Skeletal muscle tissue (tissue), 3 donors: ENCODE measurements at regions not wholly inside any gene's neighbourhood (a gene's known extent, or its start where the extent isn't known, plus 50 kb on each side); places are given as distances from the start of the nearest gene placed in this dataset.

ENCODE experiments used
- H3K27ac ChIP-seq: one replicate; pipeline ENCODE4 v1.7.0; 2013; ENCODE audit warnings: mild to moderate bottlenecking, low read depth, low read length, inconsistent platforms
- H3K27me3 ChIP-seq, 3 donors: one replicate each; pipeline ENCODE4 v1.7.0; 2013; ENCODE audit warnings: low read length in 3 of 3; ENCODE audit not compliant: control insufficient read depth in 3 of 3, insufficient read depth in 3 of 3
- H3K36me3 ChIP-seq, 3 donors: one replicate each; pipeline ENCODE4 v1.7.0; 2013; ENCODE audit warnings: low read length in 3 of 3; ENCODE audit not compliant: control insufficient read depth in 3 of 3, insufficient read depth in 3 of 3
- H3K4me1 ChIP-seq, 3 donors: one replicate each; pipeline ENCODE4 v1.7.0; 2013; ENCODE audit warnings: low read length in 3 of 3, mild to moderate bottlenecking in 3 of 3; ENCODE audit not compliant: control insufficient read depth in 3 of 3, insufficient read depth in 3 of 3
- H3K4me3 ChIP-seq, 3 donors: one replicate each; pipeline ENCODE4 v1.7.0; 2013; ENCODE audit warnings: low read length in 3 of 3
- H3K9ac ChIP-seq, 3 donors: one replicate each; pipeline ENCODE4 v1.7.0; 2013; ENCODE audit warnings: low read length in 3 of 3, mild to moderate bottlenecking in 3 of 3, moderate library complexity in 2 of 3, low read depth in 1 of 3
- H3K9me3 ChIP-seq, 3 donors: one replicate each; pipeline ENCODE4 v1.7.0; 2013; ENCODE audit warnings: low read length in 3 of 3; ENCODE audit not compliant: control insufficient read depth in 3 of 3
- donor health status: Osteomylitis.

- H3K27ac ChIP-seq = no peak overlapping the region
- peaks cover 0 to 2% (median 0%) of the 10 kb centered on the region in 3 donors for H3K4me1 ChIP-seq
- H3K9me3 ChIP-seq = no peaks in the 10 kb centered on the region
- no peak overlapping the region for H3K4me3 ChIP-seq
- no peaks in the 10 kb centered on the region for H3K36me3 ChIP-seq
- no peaks in the 10 kb centered on the region for H3K27me3 ChIP-seq
- no peak overlapping the region for H3K9ac ChIP-seq
Measured at GRCh38 chr4:24405341-24405740, 179.0 kb downstream of the DHX15 start.

GRCh38 chr4:24404281-24404680 is 180.1 kb downstream of the DHX15 start:
- Histone ChIP-seq H3K27ac (no peak overlapping the region), H3K27me3 (no peaks in the 10 kb centered on the region), H3K4me3 (no peak overlapping the region), H3K9ac (no peak overlapping the region), H3K9me3 (no peaks in the 10 kb centered on the region), H3K36me3 (no peaks in the 10 kb centered on the region), H3K4me1 (peaks cover 0 to 2% (median 0%) of the 10 kb centered on the region in 3 donors)

GRCh38 chr4:24403265-24403664 is 181.1 kb downstream of the DHX15 start:
- Histone ChIP-seq H3K4me1 (peaks cover 0 to 2% (median 0%) of the 10 kb centered on the region in 3 donors), H3K9ac (no peak overlapping the region), H3K9me3 (no peaks in the 10 kb centered on the region), H3K36me3 (no peaks in the 10 kb centered on the region), H3K4me3 (no peak overlapping the region), H3K27me3 (no peaks in the 10 kb centered on the region), H3K27ac (no peak overlapping the region)

GRCh38 chr4:24400537-24400936 is 183.8 kb downstream of the DHX15 start:
- H3K4me3 ChIP-seq = no peak overlapping the region
- H3K9me3 ChIP-seq = no peaks in the 10 kb centered on the region
- no peaks in the 10 kb centered on the region for H3K4me1 ChIP-seq
- no peaks in the 10 kb centered on the region for H3K27me3 ChIP-seq
- H3K9ac ChIP-seq = no peak overlapping the region
- no peaks in the 10 kb centered on the region for H3K36me3 ChIP-seq
- H3K27ac ChIP-seq = no peak overlapping the region

GRCh38 chr4:24396988-24397387 is 187.4 kb downstream of the DHX15 start:
- Histone ChIP-seq H3K4me3 (no peak overlapping the region), H3K9me3 (no peaks in the 10 kb centered on the region), H3K27me3 (no peaks in the 10 kb centered on the region), H3K4me1 (no peaks in the 10 kb centered on the region), H3K27ac (no peak overlapping the region), H3K9ac (no peak overlapping the region), H3K36me3 (no peaks in the 10 kb centered on the region)

GRCh38 chr4:24395937-24396336 is 188.4 kb downstream of the DHX15 start:
- no peaks in the 10 kb centered on the region for H3K27me3 ChIP-seq
- no peaks in the 10 kb centered on the region for H3K4me1 ChIP-seq
- H3K9me3 ChIP-seq = no peaks in the 10 kb centered on the region
- no peak overlapping the region for H3K9ac ChIP-seq
- H3K36me3 ChIP-seq = no peaks in the 10 kb centered on the region
- H3K4me3 ChIP-seq = no peak overlapping the region
- no peak overlapping the region for H3K27ac ChIP-seq

- no peaks in the 10 kb centered on the region for H3K9me3 ChIP-seq
- H3K27me3 ChIP-seq = no peaks in the 10 kb centered on the region
- no peak overlapping the region for H3K4me3 ChIP-seq
- H3K27ac ChIP-seq = no peak overlapping the region
- no peak overlapping the region for H3K9ac ChIP-seq
- H3K36me3 ChIP-seq = no peaks in the 10 kb centered on the region
- no peaks in the 10 kb centered on the region for H3K4me1 ChIP-seq
Measured at GRCh38 chr4:24394041-24394440, 190.3 kb downstream of the DHX15 start.

GRCh38 chr4:24392613-24393012 is 191.7 kb downstream of the DHX15 start:
- H3K4me3 ChIP-seq = no peak overlapping the region
- no peaks in the 10 kb centered on the region for H3K36me3 ChIP-seq
- H3K27me3 ChIP-seq = no peaks in the 10 kb centered on the region
- no peak overlapping the region for H3K9ac ChIP-seq
- H3K27ac ChIP-seq = no peak overlapping the region
- no peaks in the 10 kb centered on the region for H3K9me3 ChIP-seq
- no peaks in the 10 kb centered on the region for H3K4me1 ChIP-seq

GRCh38 chr4:24382381-24382780 is 202.0 kb downstream of the DHX15 start:
- no peak overlapping the region for H3K9ac ChIP-seq
- H3K9me3 ChIP-seq = no peaks in the 10 kb centered on the region
- no peaks in the 10 kb centered on the region for H3K36me3 ChIP-seq
- no peak overlapping the region for H3K4me3 ChIP-seq
- no peak overlapping the region for H3K27ac ChIP-seq
- H3K4me1 ChIP-seq = no peaks in the 10 kb centered on the region
- no peaks in the 10 kb centered on the region for H3K27me3 ChIP-seq

- no peaks in the 10 kb centered on the region for H3K9me3 ChIP-seq
- H3K9ac ChIP-seq = no peak overlapping the region
- no peaks in the 10 kb centered on the region for H3K4me1 ChIP-seq
- no peaks in the 10 kb centered on the region for H3K27me3 ChIP-seq
- H3K4me3 ChIP-seq = no peak overlapping the region
- no peaks in the 10 kb centered on the region for H3K36me3 ChIP-seq
- no peak overlapping the region for H3K27ac ChIP-seq
Measured at GRCh38 chr4:24380957-24381665, 203.2 kb downstream of the DHX15 start.
